Stimulated activated CD4-positive, alpha-beta T cell treated with anti-CD3 and anti-CD28 coated beads, Interleukin-12 subunit alpha, Interleukin-12 subunit beta, amount 100 ng/mL, for 24 hours (primary cell): ENCODE measurements at regions not wholly inside any gene's neighbourhood (a gene's known extent, or its start where the extent isn't known, plus 50 kb on each side); places are given as distances from the start of the nearest gene placed in this dataset.

Experiments used
- DNase-seq, 2 experiments: peaks; one replicate each; pipeline ENCODE4 v3.0.0-alpha.2; 2020; ENCODE audit warnings: low read depth in 2 of 2

GRCh38 chr7:136254148-136254547 lies 277.0 kb upstream of the MTPN start:
- DNase-seq = no peak

- no peak for DNase-seq
These were observed 274.7 kb upstream of the MTPN start for GRCh38 chr7:136251826-136252225.

- DNase-seq = no peak
These were observed 270.1 kb upstream of the MTPN start for GRCh38 chr7:136247211-136247610.

- no peak for DNase-seq
These were observed 268.3 kb upstream of the MTPN start for GRCh38 chr7:136245327-136246004.

GRCh38 chr7:136234040-136234439 lies 256.9 kb upstream of the MTPN start:
- no peak for DNase-seq

- DNase-seq = no peak
These were observed 253.1 kb upstream of the MTPN start for GRCh38 chr7:136230210-136230609.

- DNase-seq = no peak
These were observed 252.6 kb upstream of the MTPN start for GRCh38 chr7:136229790-136230189.

GRCh38 chr7:136228171-136228570 lies 251.0 kb upstream of the MTPN start:
- DNase-seq = no peak

- DNase-seq = no peak
These were observed 237.2 kb upstream of the MTPN start for GRCh38 chr7:136214356-136214755.

GRCh38 chr7:136213012-136213411 lies 235.9 kb upstream of the MTPN start:
- DNase-seq = no peak

GRCh38 chr7:136210664-136211063 lies 233.5 kb upstream of the MTPN start:
- DNase-seq = no peak

- no peak for DNase-seq
These were observed 232.9 kb upstream of the MTPN start for GRCh38 chr7:136210079-136210478.

- no peak for DNase-seq
These were observed 228.8 kb upstream of the MTPN start for GRCh38 chr7:136205956-136206355.

GRCh38 chr7:136198168-136198567 lies 221.0 kb upstream of the MTPN start:
- DNase-seq = no peak

GRCh38 chr7:136194878-136195277 lies 217.7 kb upstream of the MTPN start:
- DNase-seq = no peak

- DNase-seq = no peak
These were observed 216.8 kb upstream of the MTPN start for GRCh38 chr7:136193940-136194339.

- no peak for DNase-seq
These were observed 212.4 kb upstream of the MTPN start for GRCh38 chr7:136189506-136189998.

GRCh38 chr7:136186281-136186680 lies 209.1 kb upstream of the MTPN start:
- no peak for DNase-seq

GRCh38 chr7:136184719-136185118 lies 207.6 kb upstream of the MTPN start:
- DNase-seq = no peak

GRCh38 chr7:136183981-136184380 lies 206.8 kb upstream of the MTPN start:
- no peak for DNase-seq

GRCh38 chr7:136180984-136181383 lies 203.8 kb upstream of the MTPN start:
- DNase-seq = no peak

GRCh38 chr7:136179851-136180721 lies 202.9 kb upstream of the MTPN start:
- DNase-seq = no peak

- no peak for DNase-seq
These were observed 202.0 kb upstream of the MTPN start for GRCh38 chr7:136179154-136179553.
